HG03558 (cell line): ENCODE measurements at regions not wholly inside any gene's neighbourhood (a gene's known extent, or its start where the extent isn't known, plus 50 kb on each side); places are given as distances from the start of the nearest gene placed in this dataset.
"Not testable (repeated sequence)": the region's sequence is repeated elsewhere in the genome, so short reads cannot be mapped to it uniquely, and the experiment has no call there.

Experiments used
- ATAC-seq: cut with Tn5 transposase; IDR thresholded peaks from one replicate; pipeline ENCODE4 v1.9.1; 2021; ENCODE audit warnings: moderate number of reproducible peaks; ENCODE audit not compliant: unreplicated experiment; ENCODE audit errors: extremely low read depth

DNA sequence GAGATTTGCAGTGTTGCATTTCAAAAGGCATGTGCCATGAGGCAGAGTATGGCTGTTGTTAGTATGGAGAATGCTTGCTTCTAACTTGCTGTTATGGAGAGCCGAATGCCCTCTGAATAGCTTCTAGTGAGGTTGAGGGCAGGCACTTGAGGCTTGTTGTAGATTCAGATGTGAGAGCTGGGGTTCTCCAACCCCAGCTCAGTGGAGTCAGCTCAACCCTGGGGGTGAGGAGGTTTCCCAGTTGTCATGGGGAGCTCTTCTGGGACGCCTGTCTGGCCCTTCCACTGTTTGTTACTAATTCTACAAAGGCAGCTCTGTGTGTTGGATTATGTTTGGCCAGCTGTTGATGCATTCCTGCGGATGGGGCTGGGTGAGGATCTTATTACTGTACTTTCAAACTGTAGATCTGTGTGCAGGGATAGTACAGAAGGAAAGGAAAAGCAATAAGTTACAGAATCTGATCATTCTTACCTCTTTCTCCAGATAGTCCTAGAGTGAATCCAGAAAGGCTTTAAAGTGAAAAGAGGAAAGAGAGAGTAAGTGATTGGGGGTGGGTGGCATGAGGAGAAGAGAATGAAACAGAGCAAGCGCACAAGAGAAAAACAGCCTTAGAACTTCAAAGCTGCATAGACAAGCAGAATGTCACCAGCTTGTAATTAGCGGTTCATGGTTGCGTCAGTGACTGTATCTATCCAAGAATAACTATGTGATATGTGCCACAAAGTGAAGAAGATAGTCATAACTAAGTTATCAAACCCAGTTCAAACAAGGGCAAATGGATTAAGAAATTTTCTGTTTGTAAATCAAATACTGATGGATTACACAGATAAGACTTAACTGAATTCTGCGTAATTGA is 148.7 kb downstream of the PRL start:
- no peak for ATAC-seq

- ATAC-seq: no peak
Observed at GRCh38 chr6:22149096-22149495, 147.7 kb downstream of the PRL start.

- no peak for ATAC-seq
Observed at GRCh38 chr6:22149501-22150367, 147.1 kb downstream of the PRL start.

- ATAC-seq: no peak
Observed at GRCh38 chr6:22150368-22151035, 146.3 kb downstream of the PRL start.

GRCh38 chr6:22151892-22152291 is 144.9 kb downstream of the PRL start:
- no peak for ATAC-seq

DNA sequence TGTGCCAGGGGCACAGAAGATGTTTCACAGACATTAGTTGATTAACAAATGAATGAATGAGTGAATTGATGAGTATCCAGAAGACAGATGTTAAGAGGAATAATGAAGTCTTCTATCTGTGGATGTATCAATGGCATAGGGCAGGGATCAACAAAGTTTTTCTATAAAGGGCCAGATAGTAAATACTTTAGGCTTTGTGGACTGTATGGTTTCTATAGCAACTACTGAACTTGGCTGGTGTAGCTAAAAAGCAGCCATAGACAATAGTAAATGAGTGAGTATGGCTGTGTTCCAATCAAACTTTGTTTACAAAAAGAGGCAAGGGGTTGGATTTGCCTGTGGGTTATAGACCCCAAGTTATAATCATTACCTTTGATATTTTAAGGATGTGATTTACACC is 144.0 kb downstream of the PRL start:
- ATAC-seq: no peak

DNA sequence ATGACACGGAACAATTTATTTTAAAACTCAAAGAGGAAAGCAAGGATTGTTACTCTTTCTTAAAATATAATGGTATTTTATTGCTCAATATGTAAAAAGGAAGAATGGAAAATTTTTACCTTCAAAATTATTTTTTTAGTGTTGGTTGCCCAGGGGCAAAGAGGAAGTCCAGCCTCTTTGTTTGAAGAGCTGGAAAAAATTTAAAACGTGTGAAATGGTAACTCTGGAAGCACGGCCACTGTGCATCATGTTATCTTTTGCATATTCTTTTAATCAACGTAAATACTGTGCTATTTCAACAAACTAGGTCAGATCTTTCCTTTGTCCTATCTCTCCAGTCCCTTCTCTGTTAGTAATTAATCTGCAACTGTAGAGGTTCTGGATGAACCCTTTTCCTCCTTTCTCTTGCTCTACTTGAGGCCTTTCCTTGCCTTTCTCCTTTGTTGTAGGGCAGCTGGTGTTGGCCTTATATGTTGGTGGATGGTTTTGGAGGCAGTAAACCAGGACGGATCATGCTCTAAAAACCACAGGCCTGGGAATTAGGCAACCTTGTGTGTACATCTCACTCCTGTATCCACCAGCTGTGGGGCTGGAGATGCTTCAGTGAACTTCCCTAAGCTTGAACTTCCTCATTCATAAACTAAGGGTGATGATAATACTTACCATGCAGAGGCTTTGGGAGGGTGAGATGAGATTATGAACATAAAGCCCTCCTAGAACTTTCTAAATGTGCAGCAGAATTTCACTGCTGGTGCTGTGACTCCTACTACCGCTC is 143.3 kb downstream of the PRL start:
- no peak for ATAC-seq

DNA sequence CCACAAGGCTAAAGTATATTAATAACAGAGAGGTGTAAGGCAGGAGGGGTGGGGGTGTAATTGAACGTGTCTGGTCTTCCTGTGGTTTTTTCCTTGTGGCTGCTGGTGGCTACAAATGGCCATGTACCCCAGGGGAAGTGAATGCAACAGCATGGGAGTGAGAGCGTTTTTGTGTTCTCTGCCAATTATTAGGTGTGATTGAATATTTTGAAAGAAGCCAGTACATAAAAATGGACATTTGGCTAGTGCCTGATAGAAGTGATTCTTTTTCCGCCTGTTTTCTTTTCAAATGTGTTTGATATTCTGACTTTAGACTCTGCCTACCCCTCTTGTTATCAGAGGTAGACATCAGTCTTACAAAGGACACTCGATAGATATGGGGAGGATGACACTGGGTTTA is 141.3 kb downstream of the PRL start:
- ATAC-seq: no peak

GRCh38 chr6:22157233-22157632 is 139.6 kb downstream of the PRL start:
- ATAC-seq: no peak

DNA sequence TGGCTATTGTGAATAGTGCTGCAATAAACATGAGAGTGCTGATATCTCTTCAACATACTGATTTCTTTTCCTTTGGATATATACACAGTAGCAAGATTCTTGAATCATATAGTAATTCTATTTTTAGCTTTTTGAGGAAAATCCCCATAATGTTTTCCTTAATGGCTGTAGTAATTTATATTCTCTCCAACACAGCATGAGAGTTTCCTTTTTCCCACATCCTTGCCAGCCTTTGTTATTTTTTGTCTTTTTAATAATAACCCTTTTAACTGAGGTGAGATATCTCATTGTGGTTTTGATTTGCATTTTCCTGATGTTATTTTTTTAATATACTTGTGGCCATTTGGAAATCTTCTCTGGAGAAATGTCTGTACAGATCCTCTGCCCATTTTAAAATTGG is 132.6 kb downstream of the PRL start:
- no peak for ATAC-seq

DNA sequence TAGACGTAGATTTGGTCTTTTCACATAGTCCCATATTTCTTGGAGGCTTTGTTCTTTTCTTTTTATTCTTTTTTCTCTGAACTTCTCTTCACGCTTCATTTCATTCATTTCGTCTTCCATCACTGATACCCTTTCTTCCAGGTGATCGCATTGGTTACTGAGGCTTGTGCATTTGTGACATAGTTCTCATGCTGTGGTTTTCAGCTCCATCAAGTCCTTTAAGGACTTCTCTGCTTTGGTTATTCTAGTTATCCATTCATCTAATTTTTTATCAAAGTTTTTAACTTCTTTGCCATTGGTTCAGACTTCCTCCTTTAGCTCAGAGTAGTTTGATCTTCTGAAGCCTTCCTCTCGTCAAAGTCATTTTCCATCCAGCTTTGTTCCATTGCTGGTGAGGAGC is 125.8 kb downstream of the PRL start:
- not testable (repeated sequence) for ATAC-seq

- not testable (repeated sequence) for ATAC-seq
Observed at GRCh38 chr6:22171885-22172284, 125.0 kb downstream of the PRL start.

GRCh38 chr6:22173311-22173710 is 123.5 kb downstream of the PRL start:
- no peak for ATAC-seq

- ATAC-seq: not testable (repeated sequence)
Observed at GRCh38 chr6:22180250-22180649, 116.6 kb downstream of the PRL start.

- ATAC-seq: no peak
Observed at GRCh38 chr6:22184371-22184770, 112.5 kb downstream of the PRL start.

GRCh38 chr6:22189946-22190345 is 106.9 kb downstream of the PRL start:
- no peak for ATAC-seq

DNA sequence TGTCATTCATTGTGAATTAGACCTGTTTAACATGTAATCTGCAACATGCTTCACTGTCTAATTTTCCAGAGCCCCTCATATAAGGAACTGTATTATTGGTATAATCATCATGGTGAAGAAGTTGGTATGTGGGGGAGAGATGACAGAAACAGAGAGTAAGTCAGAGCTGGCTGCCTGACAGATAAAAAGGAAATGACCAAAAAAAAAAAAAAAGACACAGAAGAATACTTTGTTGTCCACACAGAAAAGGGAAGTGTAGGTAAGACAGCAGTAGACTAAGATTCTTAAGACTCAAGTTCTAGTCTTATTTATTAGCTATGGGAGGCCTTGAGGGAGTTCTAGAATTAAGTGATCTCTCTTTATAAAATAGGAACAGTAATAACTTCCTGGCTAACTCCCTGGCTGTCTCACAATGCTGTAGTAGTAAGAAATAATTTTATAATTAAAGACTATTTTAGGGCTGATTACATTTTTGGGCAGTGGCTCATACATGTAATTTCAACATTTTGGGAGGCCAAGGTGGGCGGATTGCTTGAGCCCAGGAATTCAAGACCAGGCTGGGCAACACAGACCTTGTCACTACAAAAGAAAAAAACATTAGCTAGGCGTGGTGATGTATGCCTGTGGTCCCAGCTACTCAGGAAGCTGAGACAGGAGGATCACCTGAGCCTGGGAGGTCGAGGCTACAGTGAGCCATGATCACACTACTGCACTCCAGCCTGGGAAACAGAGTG is 102.5 kb downstream of the PRL start:
- no peak for ATAC-seq

DNA sequence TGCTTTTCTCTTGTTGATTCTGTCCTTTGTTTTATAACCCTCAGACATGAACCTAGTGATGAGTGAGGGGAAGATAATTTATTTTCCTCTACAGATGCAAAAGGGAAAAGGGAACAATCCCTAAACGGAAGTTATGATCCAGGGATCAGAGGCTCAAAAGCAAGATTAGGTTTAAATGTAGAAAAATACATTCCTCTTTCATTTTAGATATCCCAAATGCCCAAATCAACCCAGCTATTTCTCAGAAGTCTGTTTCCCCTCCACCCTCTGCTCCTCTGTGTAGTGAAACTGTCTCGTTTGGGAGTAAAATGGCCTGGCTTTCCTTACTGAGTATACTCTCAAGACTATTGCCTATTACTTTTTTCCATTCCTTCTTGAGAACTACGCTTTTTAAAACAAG is 97.1 kb downstream of the PRL start:
- no peak for ATAC-seq

GRCh38 chr6:22204153-22204552 is 92.7 kb downstream of the PRL start:
- ATAC-seq: no peak
